H1 (cell line): ENCODE measurements at regions not wholly inside any gene's neighbourhood (a gene's known extent, or its start where the extent isn't known, plus 50 kb on each side); places are given as distances from the start of the nearest gene placed in this dataset.

Experiments used
- RBBP5 ChIP-seq: IDR thresholded peaks from 2 replicates; pipeline ENCODE4 v1.7.1; 2012; ENCODE audit warnings: low read depth, mild to moderate bottlenecking, inconsistent platforms, low read length, moderate library complexity, borderline replicate concordance
- RNF2 ChIP-seq: fragments of 200-900, 300-1000 bp; sonication (generic); IDR thresholded peaks from 2 replicates; pipeline ENCODE4 v1.7.1; 2016; ENCODE audit warnings: borderline replicate concordance, low read depth, mild to moderate bottlenecking, antibody characterized with exemption, low read length; ENCODE audit not compliant: poor library complexity, severe bottlenecking; ENCODE audit errors: missing control alignments

DNA sequence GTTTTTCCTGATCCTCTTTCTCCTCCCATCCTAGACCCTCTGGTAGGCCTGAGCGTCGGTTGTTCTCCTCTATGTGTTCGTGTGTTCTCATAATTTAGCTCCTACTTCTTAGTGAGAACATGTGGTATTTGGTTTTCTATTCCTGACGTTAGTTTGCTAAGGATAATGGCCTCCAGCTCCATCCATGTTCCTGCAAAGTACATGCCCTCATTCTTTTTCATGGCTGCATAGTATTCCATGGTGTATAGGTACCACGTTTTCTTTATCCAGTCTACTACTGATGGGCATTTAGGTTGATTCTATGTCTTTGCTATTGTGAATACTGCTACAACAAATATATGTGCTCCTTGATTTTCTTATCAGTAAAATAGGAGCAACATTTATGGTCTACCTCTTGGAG, 146.8 kb upstream of the PTCHD1 start (continued):
- TF ChIP-seq RNF2 (no peak), RBBP5 (no peak)
- TF ChIP-seq, all 59 proteins: peak for 0
